ENCODE measurements at regions not wholly inside any gene's neighbourhood (a gene's known extent, or its start where the extent isn't known, plus 50 kb on each side); places are given as distances from the start of the nearest gene placed in this dataset.

DNA sequence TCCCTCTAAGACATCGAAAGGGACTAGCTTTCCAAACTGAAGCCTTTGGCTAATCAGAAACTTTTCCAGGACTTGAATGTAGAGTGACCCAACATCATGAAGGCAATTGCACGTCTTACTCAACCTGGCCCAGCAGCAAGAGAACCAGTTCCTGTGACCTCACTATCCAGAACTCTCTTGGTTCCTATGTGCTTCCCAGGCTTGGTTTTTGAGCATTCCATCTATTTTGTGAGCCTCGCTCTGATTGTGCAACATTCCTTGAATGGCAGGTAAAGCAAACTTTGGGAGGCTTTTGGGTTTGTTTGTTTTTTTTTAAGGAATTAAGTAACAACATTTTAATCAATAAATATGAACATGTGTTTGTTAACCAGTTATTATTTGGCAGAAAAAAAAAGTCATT is 183.6 kb upstream of the EGLN3 start (continued):
- TF ChIP-seq, protein P1, sequence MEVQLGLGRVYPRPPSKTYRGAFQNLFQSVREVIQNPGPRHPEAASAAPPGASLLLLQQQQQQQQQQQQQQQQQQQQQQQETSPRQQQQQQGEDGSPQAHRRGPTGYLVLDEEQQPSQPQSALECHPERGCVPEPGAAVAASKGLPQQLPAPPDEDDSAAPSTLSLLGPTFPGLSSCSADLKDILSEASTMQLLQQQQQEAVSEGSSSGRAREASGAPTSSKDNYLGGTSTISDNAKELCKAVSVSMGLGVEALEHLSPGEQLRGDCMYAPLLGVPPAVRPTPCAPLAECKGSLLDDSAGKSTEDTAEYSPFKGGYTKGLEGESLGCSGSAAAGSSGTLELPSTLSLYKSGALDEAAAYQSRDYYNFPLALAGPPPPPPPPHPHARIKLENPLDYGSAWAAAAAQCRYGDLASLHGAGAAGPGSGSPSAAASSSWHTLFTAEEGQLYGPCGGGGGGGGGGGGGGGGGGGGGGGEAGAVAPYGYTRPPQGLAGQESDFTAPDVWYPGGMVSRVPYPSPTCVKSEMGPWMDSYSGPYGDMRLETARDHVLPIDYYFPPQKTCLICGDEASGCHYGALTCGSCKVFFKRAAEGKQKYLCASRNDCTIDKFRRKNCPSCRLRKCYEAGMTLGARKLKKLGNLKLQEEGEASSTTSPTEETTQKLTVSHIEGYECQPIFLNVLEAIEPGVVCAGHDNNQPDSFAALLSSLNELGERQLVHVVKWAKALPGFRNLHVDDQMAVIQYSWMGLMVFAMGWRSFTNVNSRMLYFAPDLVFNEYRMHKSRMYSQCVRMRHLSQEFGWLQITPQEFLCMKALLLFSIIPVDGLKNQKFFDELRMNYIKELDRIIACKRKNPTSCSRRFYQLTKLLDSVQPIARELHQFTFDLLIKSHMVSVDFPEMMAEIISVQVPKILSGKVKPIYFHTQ (CRISPR knock-in tag; IDR thresholded peaks at IDR 0.05), result no peak
- TF ChIP-seq, protein P2, sequence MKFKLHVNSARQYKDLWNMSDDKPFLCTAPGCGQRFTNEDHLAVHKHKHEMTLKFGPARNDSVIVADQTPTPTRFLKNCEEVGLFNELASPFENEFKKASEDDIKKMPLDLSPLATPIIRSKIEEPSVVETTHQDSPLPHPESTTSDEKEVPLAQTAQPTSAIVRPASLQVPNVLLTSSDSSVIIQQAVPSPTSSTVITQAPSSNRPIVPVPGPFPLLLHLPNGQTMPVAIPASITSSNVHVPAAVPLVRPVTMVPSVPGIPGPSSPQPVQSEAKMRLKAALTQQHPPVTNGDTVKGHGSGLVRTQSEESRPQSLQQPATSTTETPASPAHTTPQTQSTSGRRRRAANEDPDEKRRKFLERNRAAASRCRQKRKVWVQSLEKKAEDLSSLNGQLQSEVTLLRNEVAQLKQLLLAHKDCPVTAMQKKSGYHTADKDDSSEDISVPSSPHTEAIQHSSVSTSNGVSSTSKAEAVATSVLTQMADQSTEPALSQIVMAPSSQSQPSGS (CRISPR knock-in tag; IDR thresholded peaks at IDR 0.05; ENCODE audit: borderline replicate concordance, low read depth), result no peak
- TF ChIP-seq, protein P3, sequence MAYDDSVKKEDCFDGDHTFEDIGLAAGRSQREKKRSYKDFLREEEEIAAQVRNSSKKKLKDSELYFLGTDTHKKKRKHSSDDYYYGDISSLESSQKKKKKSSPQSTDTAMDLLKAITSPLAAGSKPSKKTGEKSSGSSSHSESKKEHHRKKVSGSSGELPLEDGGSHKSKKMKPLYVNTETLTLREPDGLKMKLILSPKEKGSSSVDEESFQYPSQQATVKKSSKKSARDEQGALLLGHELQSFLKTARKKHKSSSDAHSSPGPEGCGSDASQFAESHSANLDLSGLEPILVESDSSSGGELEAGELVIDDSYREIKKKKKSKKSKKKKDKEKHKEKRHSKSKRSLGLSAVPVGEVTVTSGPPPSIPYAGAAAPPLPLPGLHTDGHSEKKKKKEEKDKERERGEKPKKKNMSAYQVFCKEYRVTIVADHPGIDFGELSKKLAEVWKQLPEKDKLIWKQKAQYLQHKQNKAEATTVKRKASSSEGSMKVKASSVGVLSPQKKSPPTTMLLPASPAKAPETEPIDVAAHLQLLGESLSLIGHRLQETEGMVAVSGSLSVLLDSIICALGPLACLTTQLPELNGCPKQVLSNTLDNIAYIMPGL (CRISPR knock-in tag; IDR thresholded peaks at IDR 0.05), result no peak
- TF ChIP-seq EMX1 (CRISPR knock-in tag; IDR thresholded peaks at IDR 0.05) (no peak), ZNF396 (CRISPR knock-in tag; IDR thresholded peaks at IDR 0.05; ENCODE audit: borderline replicate concordance) (no peak), ZNF232 (CRISPR knock-in tag; IDR thresholded peaks at IDR 0.05) (no peak), SOX15 (CRISPR knock-in tag; IDR thresholded peaks at IDR 0.05) (no peak)
- TF ChIP-seq, protein P4, sequence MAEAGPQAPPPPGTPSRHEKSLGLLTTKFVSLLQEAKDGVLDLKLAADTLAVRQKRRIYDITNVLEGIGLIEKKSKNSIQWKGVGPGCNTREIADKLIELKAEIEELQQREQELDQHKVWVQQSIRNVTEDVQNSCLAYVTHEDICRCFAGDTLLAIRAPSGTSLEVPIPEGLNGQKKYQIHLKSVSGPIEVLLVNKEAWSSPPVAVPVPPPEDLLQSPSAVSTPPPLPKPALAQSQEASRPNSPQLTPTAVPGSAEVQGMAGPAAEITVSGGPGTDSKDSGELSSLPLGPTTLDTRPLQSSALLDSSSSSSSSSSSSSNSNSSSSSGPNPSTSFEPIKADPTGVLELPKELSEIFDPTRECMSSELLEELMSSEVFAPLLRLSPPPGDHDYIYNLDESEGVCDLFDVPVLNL (CRISPR knock-in tag; IDR thresholded peaks at IDR 0.05; ENCODE audit: borderline replicate concordance, low read depth), result no peak
- TF ChIP-seq, protein P5, sequence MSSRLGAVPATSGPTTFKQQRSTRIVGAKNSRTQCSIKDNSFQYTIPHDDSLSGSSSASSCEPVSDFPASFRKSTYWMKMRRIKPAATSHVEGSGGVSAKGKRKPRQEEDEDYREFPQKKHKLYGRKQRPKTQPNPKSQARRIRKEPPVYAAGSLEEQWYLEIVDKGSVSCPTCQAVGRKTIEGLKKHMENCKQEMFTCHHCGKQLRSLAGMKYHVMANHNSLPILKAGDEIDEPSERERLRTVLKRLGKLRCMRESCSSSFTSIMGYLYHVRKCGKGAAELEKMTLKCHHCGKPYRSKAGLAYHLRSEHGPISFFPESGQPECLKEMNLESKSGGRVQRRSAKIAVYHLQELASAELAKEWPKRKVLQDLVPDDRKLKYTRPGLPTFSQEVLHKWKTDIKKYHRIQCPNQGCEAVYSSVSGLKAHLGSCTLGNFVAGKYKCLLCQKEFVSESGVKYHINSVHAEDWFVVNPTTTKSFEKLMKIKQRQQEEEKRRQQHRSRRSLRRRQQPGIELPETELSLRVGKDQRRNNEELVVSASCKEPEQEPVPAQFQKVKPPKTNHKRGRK (CRISPR knock-in tag; IDR thresholded peaks at IDR 0.05; ENCODE audit: borderline replicate concordance), result no peak
- TF ChIP-seq, protein P6, sequence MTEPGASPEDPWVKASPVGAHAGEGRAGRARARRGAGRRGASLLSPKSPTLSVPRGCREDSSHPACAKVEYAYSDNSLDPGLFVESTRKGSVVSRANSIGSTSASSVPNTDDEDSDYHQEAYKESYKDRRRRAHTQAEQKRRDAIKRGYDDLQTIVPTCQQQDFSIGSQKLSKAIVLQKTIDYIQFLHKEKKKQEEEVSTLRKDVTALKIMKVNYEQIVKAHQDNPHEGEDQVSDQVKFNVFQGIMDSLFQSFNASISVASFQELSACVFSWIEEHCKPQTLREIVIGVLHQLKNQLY (CRISPR knock-in tag; IDR thresholded peaks at IDR 0.05), result no peak
- TF ChIP-seq, protein P7, sequence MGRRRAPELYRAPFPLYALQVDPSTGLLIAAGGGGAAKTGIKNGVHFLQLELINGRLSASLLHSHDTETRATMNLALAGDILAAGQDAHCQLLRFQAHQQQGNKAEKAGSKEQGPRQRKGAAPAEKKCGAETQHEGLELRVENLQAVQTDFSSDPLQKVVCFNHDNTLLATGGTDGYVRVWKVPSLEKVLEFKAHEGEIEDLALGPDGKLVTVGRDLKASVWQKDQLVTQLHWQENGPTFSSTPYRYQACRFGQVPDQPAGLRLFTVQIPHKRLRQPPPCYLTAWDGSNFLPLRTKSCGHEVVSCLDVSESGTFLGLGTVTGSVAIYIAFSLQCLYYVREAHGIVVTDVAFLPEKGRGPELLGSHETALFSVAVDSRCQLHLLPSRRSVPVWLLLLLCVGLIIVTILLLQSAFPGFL (CRISPR knock-in tag; IDR thresholded peaks at IDR 0.05; ENCODE audit: borderline replicate concordance), result no peak

DNA sequence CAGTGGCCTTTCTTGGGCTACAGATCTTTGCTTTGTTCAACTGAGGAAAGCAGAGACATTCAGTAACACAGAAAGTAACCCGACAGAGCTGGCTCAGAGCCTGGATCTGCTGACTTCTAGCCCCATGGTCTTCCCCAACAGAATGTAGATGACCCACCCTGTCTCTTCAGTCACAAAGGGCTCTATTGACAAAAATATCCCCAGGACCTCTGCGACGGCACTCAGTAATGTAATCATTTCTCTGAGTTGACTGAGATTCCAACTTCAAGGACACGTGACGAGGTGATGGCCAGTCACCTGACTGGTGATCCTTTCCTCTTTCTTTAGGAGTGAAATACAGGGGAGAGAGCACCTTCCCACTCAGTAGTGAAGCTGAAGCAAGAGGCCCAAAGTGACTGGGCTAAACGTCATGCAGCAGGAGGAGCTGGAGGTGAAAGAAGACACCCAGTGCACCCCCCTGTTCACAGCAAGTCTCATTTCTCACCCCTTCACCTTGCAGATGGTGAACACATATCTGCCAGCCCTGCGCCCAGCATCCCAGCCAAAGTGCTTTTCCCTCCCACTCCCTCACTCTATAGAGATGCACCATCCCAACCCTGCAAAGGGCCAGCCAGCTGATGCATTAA is 179.2 kb upstream of the EGLN3 start:
- TF ChIP-seq, protein P8, sequence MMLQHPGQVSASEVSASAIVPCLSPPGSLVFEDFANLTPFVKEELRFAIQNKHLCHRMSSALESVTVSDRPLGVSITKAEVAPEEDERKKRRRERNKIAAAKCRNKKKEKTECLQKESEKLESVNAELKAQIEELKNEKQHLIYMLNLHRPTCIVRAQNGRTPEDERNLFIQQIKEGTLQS (CRISPR knock-in tag; conservative IDR thresholded peaks at IDR 0.05), result no peak
- TF ChIP-seq HMGA2 (CRISPR knock-in tag; IDR thresholded peaks at IDR 0.05) (no peak), PRRX2 (CRISPR knock-in tag; IDR thresholded peaks at IDR 0.05) (no peak)
- TF ChIP-seq, protein P9, sequence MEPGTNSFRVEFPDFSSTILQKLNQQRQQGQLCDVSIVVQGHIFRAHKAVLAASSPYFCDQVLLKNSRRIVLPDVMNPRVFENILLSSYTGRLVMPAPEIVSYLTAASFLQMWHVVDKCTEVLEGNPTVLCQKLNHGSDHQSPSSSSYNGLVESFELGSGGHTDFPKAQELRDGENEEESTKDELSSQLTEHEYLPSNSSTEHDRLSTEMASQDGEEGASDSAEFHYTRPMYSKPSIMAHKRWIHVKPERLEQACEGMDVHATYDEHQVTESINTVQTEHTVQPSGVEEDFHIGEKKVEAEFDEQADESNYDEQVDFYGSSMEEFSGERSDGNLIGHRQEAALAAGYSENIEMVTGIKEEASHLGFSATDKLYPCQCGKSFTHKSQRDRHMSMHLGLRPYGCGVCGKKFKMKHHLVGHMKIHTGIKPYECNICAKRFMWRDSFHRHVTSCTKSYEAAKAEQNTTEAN (CRISPR knock-in tag; IDR thresholded peaks at IDR 0.05), result no peak
- no peak for DNase-seq (ENCODE audit: low spot score)
- Mint-ChIP-seq H3K27ac (no peak overlapping the region), H3K27me3 (ENCODE audit: low read depth) (no peaks in the 10 kb centered on the region; the same call in 1 of the 2 replicates), H3K4me1 (no peaks in the 10 kb centered on the region), H3K4me3 (no peak overlapping the region), H3K9me3 (no peaks in the 10 kb centered on the region), H3K36me3 (no peaks in the 10 kb centered on the region)
- ChIA-PET CTCF (interaction anchor here (1.8 kb wide), 1 partner anchor 193 kb away, joined by 4 read pairs; no protein-coding TSS in a partner anchor), POLR2A (no interaction called here)
- ATAC-seq, result no peak
